Myocyte (in vitro differentiated cells): ENCODE measurements at regions not wholly inside any gene's neighbourhood (a gene's known extent, or its start where the extent isn't known, plus 50 kb on each side); places are given as distances from the start of the nearest gene placed in this dataset.
"Not testable (repeated sequence)": the region's sequence is repeated elsewhere in the genome, so short reads cannot be mapped to it uniquely, and the experiment has no call there.

ENCODE experiments used
- DNase-seq: peaks from one replicate; pipeline ENCODE4 v3.0.0-alpha.2; 2012; ENCODE audit warnings: low read depth

GRCh38 chr20:43365691-43366090, 92.0 kb upstream of the SRSF6 start:
- no peak for DNase-seq

- DNase-seq = no peak
Observed at GRCh38 chr20:43364001-43364400, 93.7 kb upstream of the SRSF6 start.

GRCh38 chr20:43363506-43363905, 94.2 kb upstream of the SRSF6 start:
- no peak for DNase-seq

- no peak for DNase-seq
Observed at GRCh38 chr20:43361526-43361925, 96.2 kb upstream of the SRSF6 start.

GRCh38 chr20:43360016-43360415, 97.7 kb upstream of the SRSF6 start:
- DNase-seq = no peak

- no peak for DNase-seq
Observed at GRCh38 chr20:43358811-43359210, 98.9 kb upstream of the SRSF6 start.

GRCh38 chr20:43357352-43357751, 100.3 kb upstream of the SRSF6 start:
- no peak for DNase-seq

GRCh38 chr20:43355610-43356009, 102.1 kb upstream of the SRSF6 start:
- no peak for DNase-seq

- DNase-seq = no peak
Observed at GRCh38 chr20:43352996-43353395, 104.7 kb upstream of the SRSF6 start.

- not testable (repeated sequence) for DNase-seq
Observed at GRCh38 chr20:43350694-43351093, 107.0 kb upstream of the SRSF6 start.

- DNase-seq = no peak
Observed at GRCh38 chr20:43349841-43350240, 107.9 kb upstream of the SRSF6 start.

GRCh38 chr20:43347839-43348238, 109.9 kb upstream of the SRSF6 start:
- not testable (repeated sequence) for DNase-seq

GRCh38 chr20:43345676-43346075, 112.0 kb upstream of the SRSF6 start:
- no peak for DNase-seq

GRCh38 chr20:43341511-43341910, 116.2 kb upstream of the SRSF6 start:
- no peak for DNase-seq

GRCh38 chr20:43337036-43337435, 120.7 kb upstream of the SRSF6 start:
- DNase-seq = no peak

- DNase-seq = no peak
Observed at GRCh38 chr20:43334080-43334479, 123.6 kb upstream of the SRSF6 start.

GRCh38 chr20:43331906-43332305, 125.8 kb upstream of the SRSF6 start:
- no peak for DNase-seq

- DNase-seq = no peak
Observed at GRCh38 chr20:43328697-43329096, 129.0 kb upstream of the SRSF6 start.

GRCh38 chr20:43327234-43327633, 130.5 kb upstream of the SRSF6 start:
- not testable (repeated sequence) for DNase-seq

- DNase-seq = no peak
Observed at GRCh38 chr20:43325926-43326325, 131.8 kb upstream of the SRSF6 start.

GRCh38 chr20:43323592-43323991, 133.9 kb upstream of the PTPRT start:
- DNase-seq = no peak

GRCh38 chr20:43322851-43323250, 133.1 kb upstream of the PTPRT start:
- no peak for DNase-seq

- no peak for DNase-seq
Observed at GRCh38 chr20:43320536-43320935, 130.8 kb upstream of the PTPRT start.

GRCh38 chr20:43318755-43319297, 129.1 kb upstream of the PTPRT start:
- no peak for DNase-seq
